Fibroblast of skin of scalp (primary cell): ENCODE measurements at regions not wholly inside any gene's neighbourhood (a gene's known extent, or its start where the extent isn't known, plus 50 kb on each side); places are given as distances from the start of the nearest gene placed in this dataset.
"Not testable (repeated sequence)": the region's sequence is repeated elsewhere in the genome, so short reads cannot be mapped to it uniquely, and the experiment has no call there.

Source experiments
- DNase-seq: peaks from one replicate; pipeline ENCODE4 v3.0.0-alpha.2; 2013

GRCh38 chr20:53794529-53795115 lies 201.0 kb upstream of the ZNF217 start:
- peak; percentile 49 for DNase-seq

GRCh38 chr20:53793783-53794383 lies 200.2 kb upstream of the ZNF217 start:
- DNase-seq = no peak

- no peak for DNase-seq
These were observed 199.4 kb upstream of the ZNF217 start for GRCh38 chr20:53792946-53793536.

- no peak for DNase-seq
These were observed 196.5 kb upstream of the ZNF217 start for GRCh38 chr20:53789989-53790675.

GRCh38 chr20:53788253-53789022 lies 194.8 kb upstream of the ZNF217 start:
- no peak for DNase-seq

- not testable (repeated sequence) for DNase-seq
These were observed 193.9 kb upstream of the ZNF217 start for GRCh38 chr20:53787491-53787931.

- peak; percentile 43 for DNase-seq
These were observed 193.0 kb upstream of the ZNF217 start for GRCh38 chr20:53786445-53787267.

GRCh38 chr20:53786071-53786444 lies 192.4 kb upstream of the ZNF217 start:
- DNase-seq = no peak

GRCh38 chr20:53785320-53785719 lies 191.7 kb upstream of the ZNF217 start:
- DNase-seq = no peak

GRCh38 chr20:53783768-53784167 lies 190.1 kb upstream of the ZNF217 start:
- DNase-seq = no peak

- no peak for DNase-seq
These were observed 189.1 kb upstream of the ZNF217 start for GRCh38 chr20:53782612-53783246.

- no peak for DNase-seq
These were observed 186.2 kb upstream of the ZNF217 start for GRCh38 chr20:53779822-53780221.

- DNase-seq = no peak
These were observed 185.1 kb upstream of the ZNF217 start for GRCh38 chr20:53778736-53779135.

GRCh38 chr20:53778041-53778516 lies 184.4 kb upstream of the ZNF217 start:
- no peak for DNase-seq

GRCh38 chr20:53777402-53777801 lies 183.8 kb upstream of the ZNF217 start:
- DNase-seq = not testable (repeated sequence)

- DNase-seq = no peak
These were observed 183.2 kb upstream of the ZNF217 start for GRCh38 chr20:53776858-53777257.

GRCh38 chr20:53774461-53775203 lies 181.0 kb upstream of the ZNF217 start:
- DNase-seq = peak; percentile 94

GRCh38 chr20:53773792-53774401 lies 180.3 kb upstream of the ZNF217 start:
- peak; percentile 99 for DNase-seq

GRCh38 chr20:53773066-53773791 lies 179.6 kb upstream of the ZNF217 start:
- not testable (repeated sequence) for DNase-seq
